BJ (cell line): ENCODE measurements at regions not wholly inside any gene's neighbourhood (a gene's known extent, or its start where the extent isn't known, plus 50 kb on each side); places are given as distances from the start of the nearest gene placed in this dataset.

Source experiments
- CTCF ChIA-PET: fragments of 350-600 bp; formaldehyde crosslinking; extraction: SDS; loops from one replicate; lab custom pipeline; 2021; ENCODE audit warnings: antibody characterized with exemption, inconsistent platforms; lab: Yijun Ruan, JAX
- POLR2A ChIA-PET: fragments of 300-600 bp; sonication (Branson Sonifier 250); formaldehyde crosslinking; extraction: SDS; loops from one replicate; lab custom pipeline; 2021; ENCODE audit warnings: antibody characterized with exemption; lab: Charles Lee
- DNase-seq: peaks from one replicate; pipeline ENCODE4 v3.0.0-alpha.2; 2011; ENCODE audit warnings: low read depth
- H3K27me3 ChIP-seq: 2 replicates; pipeline ENCODE4 v1.6.0; 2011; ENCODE audit warnings: low read length; ENCODE audit not compliant: control insufficient read depth, insufficient read depth
- H3K36me3 ChIP-seq: 2 replicates; pipeline ENCODE4 v1.5.1; 2011; ENCODE audit warnings: low read length; ENCODE audit not compliant: control insufficient read depth, insufficient read depth
- H3K4me3 ChIP-seq: 2 replicates; pipeline ENCODE4 v1.5.1; 2011; ENCODE audit warnings: low read depth, mild to moderate bottlenecking, control low read depth, low read length
- TF ChIP-seq, protein P1 (sequence below): IDR thresholded peaks from 2 replicates; pipeline ENCODE4 v1.5.1; 2011; ENCODE audit warnings: low read depth, mild to moderate bottlenecking, control low read depth, inconsistent platforms, low read length, moderate library complexity; ENCODE audit not compliant: insufficient read depth

GRCh38 chr3:174775603-174776002, 83.5 kb upstream of the NAALADL2 start:
- CTCF ChIA-PET = no interaction called here
- H3K27me3 ChIP-seq = no peaks in the 10 kb centered on the region
- DNase-seq = no peak
- POLR2A ChIA-PET = no interaction called here
- no peak overlapping the region for H3K4me3 ChIP-seq
- no peaks in the 10 kb centered on the region for H3K36me3 ChIP-seq
- TF ChIP-seq, protein P1, sequence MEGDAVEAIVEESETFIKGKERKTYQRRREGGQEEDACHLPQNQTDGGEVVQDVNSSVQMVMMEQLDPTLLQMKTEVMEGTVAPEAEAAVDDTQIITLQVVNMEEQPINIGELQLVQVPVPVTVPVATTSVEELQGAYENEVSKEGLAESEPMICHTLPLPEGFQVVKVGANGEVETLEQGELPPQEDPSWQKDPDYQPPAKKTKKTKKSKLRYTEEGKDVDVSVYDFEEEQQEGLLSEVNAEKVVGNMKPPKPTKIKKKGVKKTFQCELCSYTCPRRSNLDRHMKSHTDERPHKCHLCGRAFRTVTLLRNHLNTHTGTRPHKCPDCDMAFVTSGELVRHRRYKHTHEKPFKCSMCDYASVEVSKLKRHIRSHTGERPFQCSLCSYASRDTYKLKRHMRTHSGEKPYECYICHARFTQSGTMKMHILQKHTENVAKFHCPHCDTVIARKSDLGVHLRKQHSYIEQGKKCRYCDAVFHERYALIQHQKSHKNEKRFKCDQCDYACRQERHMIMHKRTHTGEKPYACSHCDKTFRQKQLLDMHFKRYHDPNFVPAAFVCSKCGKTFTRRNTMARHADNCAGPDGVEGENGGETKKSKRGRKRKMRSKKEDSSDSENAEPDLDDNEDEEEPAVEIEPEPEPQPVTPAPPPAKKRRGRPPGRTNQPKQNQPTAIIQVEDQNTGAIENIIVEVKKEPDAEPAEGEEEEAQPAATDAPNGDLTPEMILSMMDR = no peak

- H3K27me3 ChIP-seq = no peaks in the 10 kb centered on the region
- DNase-seq = no peak
- H3K4me3 ChIP-seq = no peak overlapping the region
- TF ChIP-seq, protein P1 = no peak
- no peaks in the 10 kb centered on the region for H3K36me3 ChIP-seq
- ChIA-PET CTCF (no interaction called here), POLR2A (no interaction called here)
These were observed 83.0 kb upstream of the NAALADL2 start for GRCh38 chr3:174776123-174776522.

DNA sequence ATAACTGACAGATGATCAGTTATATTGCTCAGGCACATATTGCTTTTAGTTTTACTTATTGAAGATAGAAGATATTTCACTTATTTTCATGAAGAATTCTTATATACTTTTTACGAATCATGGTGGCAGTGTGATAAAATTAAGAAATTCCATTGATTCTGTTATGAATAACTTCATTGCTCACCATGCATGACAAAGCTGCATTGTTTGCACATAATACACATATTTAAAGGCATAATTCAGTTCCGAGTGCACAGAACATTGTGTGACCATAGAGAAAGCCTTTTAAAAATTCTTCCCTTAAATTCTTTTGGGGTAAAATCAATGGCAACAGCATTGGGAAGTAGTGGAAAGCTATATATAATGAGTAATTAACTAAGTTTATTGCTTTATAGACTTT, 82.5 kb upstream of the NAALADL2 start:
- ChIA-PET POLR2A (no interaction called here), CTCF (no interaction called here)
- TF ChIP-seq, protein P1 = no peak
- H3K27me3 ChIP-seq = no peaks in the 10 kb centered on the region
- no peaks in the 10 kb centered on the region for H3K36me3 ChIP-seq
- DNase-seq = no peak
- no peak overlapping the region for H3K4me3 ChIP-seq

DNA sequence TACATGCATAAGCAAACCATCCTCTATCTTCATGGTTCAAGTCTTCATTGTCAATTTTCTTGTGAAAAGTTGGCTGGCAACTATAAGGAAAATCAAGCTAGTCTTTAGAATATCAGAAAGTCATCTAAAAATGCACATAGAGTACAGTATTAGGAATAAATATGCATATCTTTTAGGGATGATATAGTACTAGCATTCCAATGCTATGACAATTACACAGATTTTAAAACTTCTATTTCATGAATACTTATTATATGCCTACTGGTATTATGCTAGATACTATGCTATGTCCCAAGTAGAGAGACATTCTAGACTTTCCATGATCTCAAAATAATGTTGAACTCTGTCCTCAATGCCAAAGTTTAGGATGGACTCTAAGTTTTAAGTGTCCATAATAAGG, 81.3 kb upstream of the NAALADL2 start:
- Histone ChIP-seq H3K27me3 (no peaks in the 10 kb centered on the region), H3K36me3 (no peaks in the 10 kb centered on the region), H3K4me3 (no peak overlapping the region)
- ChIA-PET CTCF (no interaction called here), POLR2A (no interaction called here)
- no peak for DNase-seq
- TF ChIP-seq, protein P1 = no peak

DNA sequence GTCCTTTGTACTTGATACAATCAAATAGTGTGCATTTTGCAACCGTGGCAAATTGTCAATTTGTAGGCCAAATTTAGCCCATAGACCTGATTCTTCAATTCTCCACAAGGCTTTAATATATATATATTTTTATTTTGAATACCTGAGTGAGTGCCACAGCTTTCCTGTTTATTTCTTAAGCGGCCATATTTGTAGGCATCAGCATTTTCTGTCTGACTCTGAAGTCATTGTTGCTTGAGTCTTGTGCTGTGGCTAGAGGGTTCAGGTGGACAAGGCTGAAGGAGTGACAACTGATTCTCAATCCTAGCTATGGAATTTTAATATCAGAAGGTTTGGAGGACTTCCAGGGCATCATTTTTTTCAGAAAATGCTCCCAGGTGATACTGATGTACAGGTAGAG, 75.6 kb upstream of the NAALADL2 start:
- ChIA-PET POLR2A (no interaction called here), CTCF (no interaction called here)
- Histone ChIP-seq H3K36me3 (no peaks in the 10 kb centered on the region), H3K4me3 (no peak overlapping the region), H3K27me3 (no peaks in the 10 kb centered on the region)
- no peak for DNase-seq
- TF ChIP-seq, protein P1 = no peak
